ENCODE measurements at regions not wholly inside any gene's neighbourhood (a gene's known extent, or its start where the extent isn't known, plus 50 kb on each side); places are given as distances from the start of the nearest gene placed in this dataset.

DNA sequence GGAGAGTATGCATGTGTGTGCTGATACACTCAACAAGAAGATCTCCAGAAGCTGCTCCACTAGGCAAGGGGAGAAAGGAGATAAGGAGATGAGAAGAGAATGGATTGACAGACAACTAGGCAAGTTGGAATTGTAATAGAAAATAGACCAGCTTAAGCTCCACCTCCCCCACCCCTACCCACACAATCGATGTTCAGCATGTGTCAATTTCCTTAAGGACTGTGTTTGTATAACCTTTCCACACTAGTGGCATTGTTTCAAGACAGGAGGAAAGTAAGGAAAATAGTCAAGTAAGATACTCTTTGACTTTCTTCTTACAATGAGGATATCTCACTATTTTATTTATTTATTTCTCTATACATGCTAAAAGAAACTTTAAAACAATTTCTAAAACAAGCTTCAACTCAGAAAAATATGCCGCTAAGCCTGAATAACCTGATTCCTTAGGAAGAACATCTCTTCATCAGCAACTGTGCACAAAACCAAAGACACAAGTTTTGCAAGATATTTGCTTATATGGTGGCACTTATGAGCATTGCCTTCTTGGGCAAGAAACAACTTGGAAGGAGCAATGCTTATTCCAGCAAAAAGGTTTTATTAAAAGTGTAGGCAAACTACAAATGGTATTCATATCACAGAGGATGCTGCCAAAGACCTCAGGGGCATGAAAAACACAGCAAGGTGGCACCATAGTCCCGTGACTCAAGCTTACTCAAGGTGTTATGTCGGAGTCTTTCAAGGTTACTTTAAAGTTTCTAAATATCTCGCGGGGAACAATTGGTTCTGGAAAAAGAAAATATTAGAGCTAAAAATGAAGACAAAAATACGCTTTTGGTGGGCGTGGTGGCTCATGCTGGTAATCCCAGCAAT is 249.1 kb downstream of the COL12A1 start:
- Histone ChIP-seq H3K27me3 (ENCODE audit: control insufficient read depth in 2 of 2, insufficient read depth in 2 of 2, low read length in 2 of 2) (no peaks in the 10 kb centered on the region), H3K9me3 (ENCODE audit: control insufficient read depth in 2 of 2, low read length in 2 of 2) (no peaks in the 10 kb centered on the region), H3K4me3 (ENCODE audit: low read length in 2 of 2) (no peak overlapping the region), H3K27ac (ENCODE audit: low read depth in 2 of 2, low read length in 2 of 2) (no peak overlapping the region), H3K36me3 (ENCODE audit: control insufficient read depth in 2 of 2, insufficient read depth in 2 of 2, low read length in 2 of 2) (no peaks in the 10 kb centered on the region), H3K9ac (ENCODE audit: low read depth in 1 of 2, low read length in 2 of 2) (no peak overlapping the region), H3K4me1 (ENCODE audit: control insufficient read depth in 2 of 2, insufficient read depth in 2 of 2, low read length in 2 of 2) (no peaks in the 10 kb centered on the region)

DNA sequence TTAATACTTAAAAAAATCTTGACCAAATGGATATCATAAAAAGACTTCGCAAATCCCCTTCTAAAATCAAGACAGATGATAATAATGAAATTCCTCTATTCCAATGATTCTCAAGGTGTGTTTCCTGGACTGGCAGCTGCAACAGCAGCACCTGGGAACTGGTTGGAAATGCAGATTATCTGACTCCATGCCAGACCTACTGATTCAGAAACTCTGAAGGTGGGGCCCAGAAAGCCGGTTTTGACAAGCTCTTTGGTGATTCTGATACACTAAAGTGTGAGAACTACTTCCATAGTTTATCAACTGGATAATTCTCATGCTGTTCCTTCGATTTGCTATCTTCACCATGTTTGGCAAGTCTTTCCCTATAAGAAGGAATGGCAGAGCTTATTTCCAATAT is 252.1 kb downstream of the COL12A1 start:
- H3K27me3 ChIP-seq (ENCODE audit: control insufficient read depth in 2 of 2, insufficient read depth in 2 of 2, low read length in 2 of 2) = no peaks in the 10 kb centered on the region
- no peak overlapping the region for H3K27ac ChIP-seq (ENCODE audit: low read depth in 2 of 2, low read length in 2 of 2)
- no peaks in the 10 kb centered on the region for H3K36me3 ChIP-seq (ENCODE audit: control insufficient read depth in 2 of 2, insufficient read depth in 2 of 2, low read length in 2 of 2)
- H3K9me3 ChIP-seq (ENCODE audit: control insufficient read depth in 2 of 2, low read length in 2 of 2) = no peaks in the 10 kb centered on the region
- H3K9ac ChIP-seq (ENCODE audit: low read depth in 1 of 2, low read length in 2 of 2) = no peak overlapping the region
- no peaks in the 10 kb centered on the region for H3K4me1 ChIP-seq (ENCODE audit: control insufficient read depth in 2 of 2, insufficient read depth in 2 of 2, low read length in 2 of 2)
- H3K4me3 ChIP-seq (ENCODE audit: low read length in 2 of 2) = no peak overlapping the region

GRCh38 chr6:74946961-74947360 is 258.9 kb downstream of the COL12A1 start:
- Histone ChIP-seq H3K36me3 (ENCODE audit: control insufficient read depth in 2 of 2, insufficient read depth in 2 of 2, low read length in 2 of 2) (no peaks in the 10 kb centered on the region), H3K4me1 (ENCODE audit: control insufficient read depth in 2 of 2, insufficient read depth in 2 of 2, low read length in 2 of 2) (no peaks in the 10 kb centered on the region), H3K9me3 (ENCODE audit: control insufficient read depth in 2 of 2, low read length in 2 of 2) (no peaks in the 10 kb centered on the region), H3K4me3 (ENCODE audit: low read length in 2 of 2) (no peak overlapping the region), H3K27me3 (ENCODE audit: control insufficient read depth in 2 of 2, insufficient read depth in 2 of 2, low read length in 2 of 2) (no peaks in the 10 kb centered on the region), H3K9ac (ENCODE audit: low read depth in 1 of 2, low read length in 2 of 2) (no peak overlapping the region), H3K27ac (ENCODE audit: low read depth in 2 of 2, low read length in 2 of 2) (no peak overlapping the region)

DNA sequence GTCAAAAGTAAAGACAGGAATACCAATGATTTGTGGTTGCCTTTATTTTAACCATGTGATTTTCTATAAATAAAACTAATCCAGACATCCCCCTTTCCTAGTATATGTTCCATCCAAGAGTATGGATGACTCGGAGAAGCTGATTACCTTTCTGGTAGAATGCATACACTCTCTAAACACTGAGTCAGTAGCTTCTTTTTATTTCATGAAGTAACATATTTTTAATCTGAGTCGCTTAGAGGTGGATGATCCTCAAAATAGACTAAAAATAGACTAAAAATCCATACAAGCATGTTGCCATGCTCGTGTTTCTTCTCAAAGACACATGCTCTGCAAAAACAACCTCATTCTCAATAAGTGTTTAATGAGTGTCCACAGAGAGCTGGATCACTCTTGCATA is 263.7 kb downstream of the COL12A1 start:
- Histone ChIP-seq H3K36me3 (ENCODE audit: control insufficient read depth in 2 of 2, insufficient read depth in 2 of 2, low read length in 2 of 2) (no peaks in the 10 kb centered on the region), H3K27ac (ENCODE audit: low read depth in 2 of 2, low read length in 2 of 2) (no peak overlapping the region), H3K4me1 (ENCODE audit: control insufficient read depth in 2 of 2, insufficient read depth in 2 of 2, low read length in 2 of 2) (no peaks in the 10 kb centered on the region), H3K9ac (ENCODE audit: low read depth in 1 of 2, low read length in 2 of 2) (no peak overlapping the region), H3K9me3 (ENCODE audit: control insufficient read depth in 2 of 2, low read length in 2 of 2) (no peaks in the 10 kb centered on the region), H3K4me3 (ENCODE audit: low read length in 2 of 2) (no peak overlapping the region), H3K27me3 (ENCODE audit: control insufficient read depth in 2 of 2, insufficient read depth in 2 of 2, low read length in 2 of 2) (no peaks in the 10 kb centered on the region)

GRCh38 chr6:74941424-74941823 is 264.4 kb downstream of the COL12A1 start:
- no peak overlapping the region for H3K4me3 ChIP-seq (ENCODE audit: low read length in 2 of 2)
- no peaks in the 10 kb centered on the region for H3K4me1 ChIP-seq (ENCODE audit: control insufficient read depth in 2 of 2, insufficient read depth in 2 of 2, low read length in 2 of 2)
- H3K27me3 ChIP-seq (ENCODE audit: control insufficient read depth in 2 of 2, insufficient read depth in 2 of 2, low read length in 2 of 2) = no peaks in the 10 kb centered on the region
- H3K36me3 ChIP-seq (ENCODE audit: control insufficient read depth in 2 of 2, insufficient read depth in 2 of 2, low read length in 2 of 2) = no peaks in the 10 kb centered on the region
- no peaks in the 10 kb centered on the region for H3K9me3 ChIP-seq (ENCODE audit: control insufficient read depth in 2 of 2, low read length in 2 of 2)
- H3K9ac ChIP-seq (ENCODE audit: low read depth in 1 of 2, low read length in 2 of 2) = no peak overlapping the region
- H3K27ac ChIP-seq (ENCODE audit: low read depth in 2 of 2, low read length in 2 of 2) = no peak overlapping the region

DNA sequence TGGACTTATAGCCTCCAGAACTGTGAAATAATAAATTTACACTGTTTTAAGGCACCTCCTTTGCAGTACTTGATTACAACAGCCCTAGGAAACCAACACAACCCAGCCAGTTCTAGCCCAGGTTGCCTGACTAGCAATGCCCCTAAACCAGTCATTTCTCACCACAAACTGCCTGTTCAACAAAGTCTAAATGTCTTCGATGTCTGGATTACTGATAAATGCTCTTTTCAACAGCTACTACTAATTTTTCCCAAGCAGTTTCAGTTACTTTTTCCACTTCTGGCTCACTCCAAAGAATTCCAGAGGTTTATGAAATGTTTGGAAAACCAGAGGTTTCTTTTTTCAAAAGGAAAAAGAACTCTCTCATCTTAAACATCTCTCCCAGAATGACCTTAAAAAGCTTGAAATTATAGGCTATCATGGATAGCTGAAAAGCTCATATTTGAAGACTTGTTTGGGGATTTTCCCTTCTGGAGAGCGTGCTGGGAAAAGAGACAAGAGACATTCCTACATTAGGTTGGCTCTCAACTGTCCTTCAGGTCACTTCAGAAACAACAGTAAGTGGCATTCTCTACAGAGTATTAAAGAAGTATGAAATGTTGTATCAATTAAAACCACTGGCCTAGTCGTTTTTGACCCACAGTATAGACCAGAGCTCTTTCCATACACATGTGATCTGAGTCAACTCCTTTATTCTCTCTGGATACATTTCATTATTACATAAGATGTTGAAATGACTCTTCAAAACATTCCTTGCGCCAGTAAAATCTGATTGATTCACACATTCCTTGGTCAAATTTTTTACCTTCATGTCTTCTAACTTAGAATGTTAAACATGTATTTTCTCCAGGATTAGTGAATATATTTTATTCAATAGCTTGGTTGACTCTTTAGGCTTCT is 265.9 kb downstream of the COL12A1 start:
- Histone ChIP-seq H3K9ac (ENCODE audit: low read depth in 1 of 2, low read length in 2 of 2) (no peak overlapping the region), H3K27me3 (ENCODE audit: control insufficient read depth in 2 of 2, insufficient read depth in 2 of 2, low read length in 2 of 2) (no peaks in the 10 kb centered on the region), H3K4me1 (ENCODE audit: control insufficient read depth in 2 of 2, insufficient read depth in 2 of 2, low read length in 2 of 2) (no peaks in the 10 kb centered on the region), H3K36me3 (ENCODE audit: control insufficient read depth in 2 of 2, insufficient read depth in 2 of 2, low read length in 2 of 2) (no peaks in the 10 kb centered on the region), H3K4me3 (ENCODE audit: low read length in 2 of 2) (no peak overlapping the region), H3K9me3 (ENCODE audit: control insufficient read depth in 2 of 2, low read length in 2 of 2) (no peaks in the 10 kb centered on the region), H3K27ac (ENCODE audit: low read depth in 2 of 2, low read length in 2 of 2) (no peak overlapping the region)

DNA sequence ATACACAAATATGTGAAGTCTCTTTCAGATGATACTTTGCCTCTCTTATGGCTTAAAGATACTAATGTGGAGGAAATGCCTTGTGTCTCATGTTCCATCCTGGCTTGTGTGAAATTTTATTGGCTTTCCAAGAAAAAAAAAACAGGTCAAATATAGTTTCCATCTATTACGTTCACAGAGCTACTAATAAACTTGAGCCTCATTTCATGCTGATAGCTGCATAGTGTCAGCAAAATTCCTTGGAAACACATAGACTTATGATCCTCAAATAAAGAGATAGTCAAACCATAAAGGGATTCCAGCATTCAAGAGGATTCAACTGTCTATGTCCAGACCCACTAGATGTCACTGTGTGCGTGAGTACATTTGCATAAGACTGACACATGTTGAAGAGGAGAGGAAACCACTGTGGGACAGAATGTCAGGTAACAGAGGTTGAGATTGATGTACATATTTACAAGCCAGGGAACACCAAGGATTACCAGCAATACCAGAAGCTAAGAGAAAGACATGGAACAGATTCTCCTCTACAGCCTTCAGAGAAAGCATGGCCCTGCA is 266.6 kb downstream of the COL12A1 start:
- Histone ChIP-seq H3K9ac (ENCODE audit: low read depth in 1 of 2, low read length in 2 of 2) (no peak overlapping the region), H3K4me1 (ENCODE audit: control insufficient read depth in 2 of 2, insufficient read depth in 2 of 2, low read length in 2 of 2) (no peaks in the 10 kb centered on the region), H3K36me3 (ENCODE audit: control insufficient read depth in 2 of 2, insufficient read depth in 2 of 2, low read length in 2 of 2) (no peaks in the 10 kb centered on the region), H3K9me3 (ENCODE audit: control insufficient read depth in 2 of 2, low read length in 2 of 2) (no peaks in the 10 kb centered on the region), H3K27me3 (ENCODE audit: control insufficient read depth in 2 of 2, insufficient read depth in 2 of 2, low read length in 2 of 2) (no peaks in the 10 kb centered on the region), H3K4me3 (ENCODE audit: low read length in 2 of 2) (no peak overlapping the region), H3K27ac (ENCODE audit: low read depth in 2 of 2, low read length in 2 of 2) (no peak overlapping the region)

- no peaks in the 10 kb centered on the region for H3K4me1 ChIP-seq (ENCODE audit: control insufficient read depth in 2 of 2, insufficient read depth in 2 of 2, low read length in 2 of 2)
- no peak overlapping the region for H3K27ac ChIP-seq (ENCODE audit: low read depth in 2 of 2, low read length in 2 of 2)
- no peaks in the 10 kb centered on the region for H3K9me3 ChIP-seq (ENCODE audit: control insufficient read depth in 2 of 2, low read length in 2 of 2)
- no peak overlapping the region for H3K4me3 ChIP-seq (ENCODE audit: low read length in 2 of 2)
- no peaks in the 10 kb centered on the region for H3K36me3 ChIP-seq (ENCODE audit: control insufficient read depth in 2 of 2, insufficient read depth in 2 of 2, low read length in 2 of 2)
- H3K27me3 ChIP-seq (ENCODE audit: control insufficient read depth in 2 of 2, insufficient read depth in 2 of 2, low read length in 2 of 2) = no peaks in the 10 kb centered on the region
- H3K9ac ChIP-seq (ENCODE audit: low read depth in 1 of 2, low read length in 2 of 2) = no peak overlapping the region
These were observed 267.9 kb downstream of the COL12A1 start for GRCh38 chr6:74937936-74938335.

DNA sequence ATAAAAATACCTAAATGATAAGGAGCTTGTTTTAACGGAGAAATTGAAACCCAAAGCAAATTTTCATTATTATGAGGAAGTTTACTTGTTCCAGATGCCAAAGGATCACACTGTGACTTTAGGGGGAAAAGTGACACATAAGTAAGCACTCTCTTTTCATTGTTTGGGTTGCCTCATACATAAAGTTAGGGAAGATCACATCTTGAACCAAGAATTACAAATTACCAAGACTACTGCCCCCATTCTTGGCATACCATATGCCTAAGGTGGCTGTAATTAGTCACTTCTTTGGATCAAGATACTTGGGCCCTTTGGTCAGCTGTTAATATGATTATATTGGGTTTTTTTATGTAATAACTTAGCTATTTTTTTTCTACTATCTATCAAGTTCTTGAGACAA is 269.0 kb downstream of the COL12A1 start:
- H3K36me3 ChIP-seq (ENCODE audit: control insufficient read depth in 2 of 2, insufficient read depth in 2 of 2, low read length in 2 of 2) = no peaks in the 10 kb centered on the region
- no peaks in the 10 kb centered on the region for H3K4me1 ChIP-seq (ENCODE audit: control insufficient read depth in 2 of 2, insufficient read depth in 2 of 2, low read length in 2 of 2)
- H3K27ac ChIP-seq (ENCODE audit: low read depth in 2 of 2, low read length in 2 of 2) = no peak overlapping the region
- no peak overlapping the region for H3K4me3 ChIP-seq (ENCODE audit: low read length in 2 of 2)
- H3K9me3 ChIP-seq (ENCODE audit: control insufficient read depth in 2 of 2, low read length in 2 of 2) = no peaks in the 10 kb centered on the region
- no peak overlapping the region for H3K9ac ChIP-seq (ENCODE audit: low read depth in 1 of 2, low read length in 2 of 2)
- no peaks in the 10 kb centered on the region for H3K27me3 ChIP-seq (ENCODE audit: control insufficient read depth in 2 of 2, insufficient read depth in 2 of 2, low read length in 2 of 2)
